Right atrium auricular region (tissue), 2 donors: ENCODE measurements at regions not wholly inside any gene's neighbourhood (a gene's known extent, or its start where the extent isn't known, plus 50 kb on each side); places are given as distances from the start of the nearest gene placed in this dataset.

Experiments used
- DNase-seq: peaks from one replicate; pipeline ENCODE4 v3.0.0-alpha.2; 2019; ENCODE audit warnings: low spot score
- H3K27ac ChIP-seq, 2 donors: fragments of 200-600 bp; sonication (generic); 1 replicate in 1 of 2; 2 replicates in 1 of 2; pipeline ENCODE4 v1.5.1; 2016 to 2019
- H3K27me3 ChIP-seq, 2 donors: fragments of 200-600 bp; sonication (generic); one replicate each; pipeline versions ENCODE4 v1.5.1 to v1.6.0; 2017 to 2019
- H3K36me3 ChIP-seq: fragments of 200-600 bp; sonication (generic); one replicate; pipeline ENCODE4 v1.5.1; 2016
- H3K4me1 ChIP-seq, 2 donors: fragments of 200-600 bp; sonication (generic); one replicate each; pipeline versions ENCODE4 v1.5.1 to v1.6.0; 2017 to 2019
- H3K4me3 ChIP-seq, 2 donors: fragments of 200-600 bp; sonication (generic); 1 replicate in 1 of 2; 2 replicates in 1 of 2; pipeline ENCODE4 v1.5.1; 2017 to 2019; ENCODE audit warnings: mild to moderate bottlenecking in 1 of 2, moderate library complexity in 1 of 2
- H3K9me3 ChIP-seq, 2 donors: fragments of 200-600 bp; sonication (generic); one replicate each; pipeline ENCODE4 v1.5.1; 2019
- CTCF ChIP-seq, 2 donors: fragments of 200-600 bp; sonication (generic); IDR thresholded peaks; one replicate each; pipeline ENCODE4 v1.5.1; 2019; ENCODE audit warnings: antibody characterized with exemption in 2 of 2

GRCh38 chr19:31943191-31943661 is 402.2 kb upstream of the ZNF507 start:
- Histone ChIP-seq H3K9me3 (no peaks in the 10 kb centered on the region), H3K4me1 (no peaks in the 10 kb centered on the region), H3K27ac (no peak overlapping the region), H3K4me3 (no peak overlapping the region), H3K36me3 (no peaks in the 10 kb centered on the region), H3K27me3 (no peaks in the 10 kb centered on the region)
- no peak for TF ChIP-seq CTCF (IDR thresholded peaks at IDR 0.05)
- DNase-seq = no peak

- no peak overlapping the region for H3K27ac ChIP-seq
- no peaks in the 10 kb centered on the region for H3K27me3 ChIP-seq
- H3K4me1 ChIP-seq = no peaks in the 10 kb centered on the region
- no peak overlapping the region for H3K4me3 ChIP-seq
- no peak for DNase-seq
- no peak for TF ChIP-seq CTCF (IDR thresholded peaks at IDR 0.05)
- H3K36me3 ChIP-seq = no peaks in the 10 kb centered on the region
- H3K9me3 ChIP-seq = no peaks in the 10 kb centered on the region
These were observed 401.6 kb upstream of the ZNF507 start for GRCh38 chr19:31943778-31944177.

- no peak for DNase-seq
- no peaks in the 10 kb centered on the region for H3K4me1 ChIP-seq
- H3K9me3 ChIP-seq = no peaks in the 10 kb centered on the region
- H3K27me3 ChIP-seq = no peaks in the 10 kb centered on the region
- no peak overlapping the region for H3K4me3 ChIP-seq
- no peak overlapping the region for H3K27ac ChIP-seq
- no peak for TF ChIP-seq CTCF (IDR thresholded peaks at IDR 0.05)
- H3K36me3 ChIP-seq = no peaks in the 10 kb centered on the region
These were observed 401.1 kb upstream of the ZNF507 start for GRCh38 chr19:31944326-31944725.

- Histone ChIP-seq H3K27me3 (no peaks in the 10 kb centered on the region), H3K4me3 (no peak overlapping the region), H3K36me3 (no peaks in the 10 kb centered on the region), H3K4me1 (no peaks in the 10 kb centered on the region), H3K9me3 (no peaks in the 10 kb centered on the region), H3K27ac (no peak overlapping the region)
- no peak for TF ChIP-seq CTCF (IDR thresholded peaks at IDR 0.05)
- no peak for DNase-seq
These were observed 398.9 kb upstream of the ZNF507 start for GRCh38 chr19:31946491-31946890.

GRCh38 chr19:31947436-31948115 is 397.8 kb upstream of the ZNF507 start:
- Histone ChIP-seq H3K36me3 (no peaks in the 10 kb centered on the region), H3K4me1 (no peaks in the 10 kb centered on the region), H3K27ac (no peak overlapping the region), H3K9me3 (no peaks in the 10 kb centered on the region), H3K4me3 (no peak overlapping the region), H3K27me3 (no peaks in the 10 kb centered on the region)
- TF ChIP-seq CTCF (IDR thresholded peaks at IDR 0.05) = no peak
- no peak for DNase-seq

- TF ChIP-seq CTCF (IDR thresholded peaks at IDR 0.05) = no peak
- DNase-seq = no peak
- no peak overlapping the region for H3K4me3 ChIP-seq
- no peaks in the 10 kb centered on the region for H3K9me3 ChIP-seq
- no peaks in the 10 kb centered on the region for H3K36me3 ChIP-seq
- H3K27me3 ChIP-seq = no peaks in the 10 kb centered on the region
- no peak overlapping the region for H3K27ac ChIP-seq
- no peaks in the 10 kb centered on the region for H3K4me1 ChIP-seq
These were observed 392.7 kb upstream of the ZNF507 start for GRCh38 chr19:31952693-31953092.
